T-cell (primary cell): ENCODE measurements at regions not wholly inside any gene's neighbourhood (a gene's known extent, or its start where the extent isn't known, plus 50 kb on each side); places are given as distances from the start of the nearest gene placed in this dataset.

ENCODE experiments used
- ATAC-seq, 4 experiments: fragments of 200-7000 bp in 3 of 4; fragments of 150-1000 bp in 1 of 4; cut with Tn5 transposase; replicated peaks in 1 of 4; 1 replicate in 3 of 4; 2 replicates in 1 of 4; pipeline ENCODE4 v1.10.0; 2021; ENCODE audit warnings: moderate library complexity in 3 of 4, mild to moderate bottlenecking in 2 of 4, moderate number of reproducible peaks in 1 of 4
- CTCF ChIA-PET, 2 donors: fragments of 300-600 bp; sonication (Branson Sonifier 250); formaldehyde crosslinking; loops; one replicate each; lab custom pipeline; 2022; ENCODE audit warnings: antibody characterized with exemption in 2 of 2; lab: Charles Lee
- POLR2A ChIA-PET, 2 donors: fragments of 300-600 bp; sonication (Branson Sonifier 250); formaldehyde crosslinking; loops; one replicate each; lab custom pipeline; 2022; ENCODE audit warnings: antibody characterized with exemption in 2 of 2; lab: Charles Lee
- DNase-seq, 35 experiments: peaks; one replicate each; pipeline versions ENCODE4 v3.0.0 to v3.0.0-alpha.2; 2013 to 2023
- H3K27ac ChIP-seq: one replicate; pipeline ENCODE4 v1.5.1; 2013; ENCODE audit warnings: low read length
- H3K27me3 ChIP-seq, 2 experiments: replicated peaks in 1 of 2; 1 replicate in 1 of 2; 2 replicates in 1 of 2; pipeline versions ENCODE4 v1.6.1 to v1.7.0; 2013; ENCODE audit warnings: low read length in 1 of 2, mixed read lengths in 1 of 2; ENCODE audit not compliant: control insufficient read depth in 2 of 2, insufficient read depth in 2 of 2; ENCODE audit errors: extremely low read depth in 1 of 2
- H3K36me3 ChIP-seq, 2 donors: 1 replicate in 1 of 2; 2 replicates in 1 of 2; pipeline versions ENCODE4 v1.6.1 to v1.7.0; 2013; ENCODE audit warnings: low read length in 1 of 2; ENCODE audit not compliant: control insufficient read depth in 2 of 2, insufficient read depth in 1 of 2; ENCODE audit errors: extremely low read depth in 1 of 2
- H3K4me1 ChIP-seq, 2 experiments: 1 replicate in 1 of 2; 2 replicates in 1 of 2; pipeline versions ENCODE4 v1.6.1 to v1.7.0; 2013; ENCODE audit warnings: low read length in 2 of 2, mixed read lengths in 1 of 2; ENCODE audit not compliant: insufficient read depth in 2 of 2, control insufficient read depth in 1 of 2; ENCODE audit errors: extremely low read depth in 1 of 2
- H3K4me3 ChIP-seq, 2 donors: 1 replicate in 1 of 2; 2 replicates in 1 of 2; pipeline versions ENCODE4 v1.5.1 to v1.7.0; 2013; ENCODE audit warnings: mild to moderate bottlenecking in 2 of 2, low read length in 1 of 2, moderate library complexity in 1 of 2; ENCODE audit not compliant: control insufficient read depth in 1 of 2; ENCODE audit errors: extremely low read depth in 1 of 2
- H3K9me3 ChIP-seq: 2 replicates; pipeline ENCODE4 v1.7.0; 2013
- H3K27ac Mint-ChIP-seq, 2 donors: one replicate each; pipeline ENCODE4 v1.8.0; 2020 to 2021; ENCODE audit warnings: mild to moderate bottlenecking in 2 of 2, mixed read lengths in 2 of 2
- H3K27me3 Mint-ChIP-seq, 2 donors: one replicate each; pipeline ENCODE4 v1.8.0; 2021 to 2022; ENCODE audit warnings: mixed read lengths in 2 of 2
- H3K36me3 Mint-ChIP-seq: one replicate; pipeline ENCODE4 v1.8.0; 2021; ENCODE audit warnings: mixed read lengths
- H3K4me1 Mint-ChIP-seq, 3 donors: one replicate each; pipeline ENCODE4 v1.8.0; 2020 to 2022; ENCODE audit warnings: mixed read lengths in 3 of 3, mild to moderate bottlenecking in 1 of 3
- H3K4me3 Mint-ChIP-seq, 3 donors: one replicate each; pipeline ENCODE4 v1.8.0; 2020 to 2022; ENCODE audit warnings: mild to moderate bottlenecking in 3 of 3, mixed read lengths in 3 of 3, moderate library complexity in 3 of 3
- H3K9me3 Mint-ChIP-seq, 3 donors: one replicate each; pipeline ENCODE4 v1.8.0; 2020 to 2022; ENCODE audit warnings: mixed read lengths in 3 of 3
- WGBS: methylation state at CpG from one replicate; pipeline ENCODE4 v1.1.5; 2013; ENCODE audit warnings: missing lambda C conversion rate; ENCODE audit not compliant: insufficient coverage; 5-methylcytosine and 5-hydroxymethylcytosine counted together

- Mint-ChIP-seq H3K4me1 (no peaks in the 10 kb centered on the region), H3K4me3 (no peak overlapping the region), H3K9me3 (peaks cover 0 to 7% (median 3%) of the 10 kb centered on the region in 3 donors), H3K36me3 (no peaks in the 10 kb centered on the region), H3K27me3 (peaks cover 6 to 16% of the 10 kb centered on the region in 2 donors), H3K27ac (no peak overlapping the region)
- H3K36me3 ChIP-seq = no peaks in the 10 kb centered on the region
- no peak overlapping the region for H3K4me3 ChIP-seq
- H3K27me3 ChIP-seq = no peaks in the 10 kb centered on the region
- H3K27ac ChIP-seq = no peak overlapping the region
- POLR2A ChIA-PET = interaction anchor here in 1 of 2 donors (0.7 kb wide), 1 partner anchor 101 kb away, joined by 3 read pairs; no protein-coding TSS in a partner anchor
- ATAC-seq (no peak), DNase-seq (no peak)
- H3K9me3 ChIP-seq = no peaks in the 10 kb centered on the region
- H3K4me1 ChIP-seq = no peaks in the 10 kb centered on the region
- CTCF ChIA-PET = no interaction called here
These were observed 162.7 kb upstream of the TSLP start for GRCh38 chr5:110908848-110909247.

GRCh38 chr5:110909415-110909814, 162.1 kb upstream of the TSLP start:
- ChIA-PET CTCF (no interaction called here), POLR2A (interaction anchor here in 1 of 2 donors (0.7 kb wide), 1 partner anchor 101 kb away, joined by 3 read pairs; no protein-coding TSS in a partner anchor)
- H3K9me3 ChIP-seq = no peaks in the 10 kb centered on the region
- no peak overlapping the region for H3K27ac Mint-ChIP-seq
- H3K36me3 Mint-ChIP-seq = no peaks in the 10 kb centered on the region
- WGBS = no CpG with 5 or more reads among the region's 1 CpG
- DNase-seq (no peak), ATAC-seq (no peak)
- H3K4me3 ChIP-seq = no peak overlapping the region
- no peaks in the 10 kb centered on the region for H3K27me3 ChIP-seq
- peaks cover 6 to 16% of the 10 kb centered on the region in 2 donors for H3K27me3 Mint-ChIP-seq
- no peak overlapping the region for H3K27ac ChIP-seq
- H3K4me1 Mint-ChIP-seq = no peaks in the 10 kb centered on the region
- H3K4me1 ChIP-seq = no peaks in the 10 kb centered on the region
- peaks cover 0 to 7% (median 3%) of the 10 kb centered on the region in 3 donors for H3K9me3 Mint-ChIP-seq
- no peak overlapping the region for H3K4me3 Mint-ChIP-seq
- H3K36me3 ChIP-seq = no peaks in the 10 kb centered on the region

- Mint-ChIP-seq H3K27me3 (peaks cover 6 to 16% of the 10 kb centered on the region in 2 donors), H3K9me3 (peaks cover 0 to 7% (median 3%) of the 10 kb centered on the region in 3 donors), H3K4me1 (no peaks in the 10 kb centered on the region), H3K36me3 (no peaks in the 10 kb centered on the region), H3K4me3 (no peak overlapping the region), H3K27ac (no peak overlapping the region)
- H3K36me3 ChIP-seq = no peaks in the 10 kb centered on the region
- H3K4me1 ChIP-seq = no peaks in the 10 kb centered on the region
- ATAC-seq = no peak
- no peaks in the 10 kb centered on the region for H3K27me3 ChIP-seq
- ChIA-PET POLR2A (no interaction called here), CTCF (no interaction called here)
- no peak overlapping the region for H3K4me3 ChIP-seq
- no peaks in the 10 kb centered on the region for H3K9me3 ChIP-seq
- DNase-seq = no peak
- no peak overlapping the region for H3K27ac ChIP-seq
These were observed 161.6 kb upstream of the TSLP start for GRCh38 chr5:110909950-110910349.

- Histone ChIP-seq H3K27ac (no peak overlapping the region), H3K4me3 (no peak overlapping the region), H3K4me1 (no peaks in the 10 kb centered on the region), H3K9me3 (no peaks in the 10 kb centered on the region), H3K27me3 (no peaks in the 10 kb centered on the region), H3K36me3 (no peaks in the 10 kb centered on the region)
- H3K27ac Mint-ChIP-seq = no peak overlapping the region
- H3K27me3 Mint-ChIP-seq = peaks cover 2 to 4% of the 10 kb centered on the region in 2 donors
- H3K9me3 Mint-ChIP-seq = no peaks in the 10 kb centered on the region
- ChIA-PET CTCF (no interaction called here), POLR2A (no interaction called here)
- WGBS = no CpG with 5 or more reads among the region's 1 CpG
- DNase-seq (no peak), ATAC-seq (no peak)
- no peaks in the 10 kb centered on the region for H3K4me1 Mint-ChIP-seq
- H3K4me3 Mint-ChIP-seq = no peak overlapping the region
- H3K36me3 Mint-ChIP-seq = no peaks in the 10 kb centered on the region
These were observed 158.3 kb upstream of the TSLP start for GRCh38 chr5:110913221-110913620.

GRCh38 chr5:110916381-110917049, 155.0 kb upstream of the TSLP start:
- POLR2A ChIA-PET = interaction anchor here in 1 of 2 donors (0.6 kb wide), 1 partner anchor 37 kb away, joined by 5 read pairs; no protein-coding TSS in a partner anchor
- H3K4me3 ChIP-seq = no peak overlapping the region
- Mint-ChIP-seq H3K4me3 (no peak overlapping the region), H3K4me1 (no peaks in the 10 kb centered on the region), H3K9me3 (no peaks in the 10 kb centered on the region), H3K27me3 (peaks cover 2 to 11% of the 10 kb centered on the region in 2 donors), H3K27ac (no peak overlapping the region), H3K36me3 (no peaks in the 10 kb centered on the region)
- CTCF ChIA-PET = no interaction called here
- no peaks in the 10 kb centered on the region for H3K36me3 ChIP-seq
- ATAC-seq = no peak
- H3K27me3 ChIP-seq = no peaks in the 10 kb centered on the region
- WGBS = no CpG with 5 or more reads among the region's 6 CpGs
- H3K4me1 ChIP-seq = no peaks in the 10 kb centered on the region
- no peak overlapping the region for H3K27ac ChIP-seq
- no peaks in the 10 kb centered on the region for H3K9me3 ChIP-seq
- no peak for DNase-seq

- WGBS = 44% methylated on average over 2 of the region's 6 CpGs
- POLR2A ChIA-PET = no interaction called here
- Histone ChIP-seq H3K36me3 (no peaks in the 10 kb centered on the region), H3K27me3 (no peaks in the 10 kb centered on the region), H3K4me1 (no peaks in the 10 kb centered on the region), H3K4me3 (no peak overlapping the region), H3K9me3 (no peaks in the 10 kb centered on the region), H3K27ac (no peak overlapping the region)
- H3K27me3 Mint-ChIP-seq = peaks cover 4 to 13% of the 10 kb centered on the region in 2 donors
- no peak for ATAC-seq
- H3K4me1 Mint-ChIP-seq = no peaks in the 10 kb centered on the region
- no peak for DNase-seq
- H3K36me3 Mint-ChIP-seq = no peaks in the 10 kb centered on the region
- H3K4me3 Mint-ChIP-seq = no peak overlapping the region
- CTCF ChIA-PET = no interaction called here
- no peak overlapping the region for H3K27ac Mint-ChIP-seq
- H3K9me3 Mint-ChIP-seq = no peaks in the 10 kb centered on the region
These were observed 154.2 kb upstream of the TSLP start for GRCh38 chr5:110917161-110917875.
